ENCODE measurements at regions not wholly inside any gene's neighbourhood (a gene's known extent, or its start where the extent isn't known, plus 50 kb on each side); places are given as distances from the start of the nearest gene placed in this dataset.

GRCh38 chr6:167678102-167679101, 148.3 kb upstream of the AFDN start:
- Mint-ChIP-seq H3K36me3 (ENCODE audit: low read depth) (no peaks in the 10 kb centered on the region), H3K9me3 (no peaks in the 10 kb centered on the region), H3K4me3 (no peak overlapping the region), H3K27me3 (peaks cover 61% of the 10 kb centered on the region), H3K4me1 (ENCODE audit: low read depth) (no peaks in the 10 kb centered on the region), H3K27ac (no peak overlapping the region)
- CTCF ChIA-PET: no interaction called here
- ATAC-seq (no peak), DNase-seq (no peak)
- intact Hi-C loops (cut with micrococcal nuclease): no loop called here
- POLR2A ChIA-PET: no interaction called here
- TF ChIP-seq, protein P1, sequence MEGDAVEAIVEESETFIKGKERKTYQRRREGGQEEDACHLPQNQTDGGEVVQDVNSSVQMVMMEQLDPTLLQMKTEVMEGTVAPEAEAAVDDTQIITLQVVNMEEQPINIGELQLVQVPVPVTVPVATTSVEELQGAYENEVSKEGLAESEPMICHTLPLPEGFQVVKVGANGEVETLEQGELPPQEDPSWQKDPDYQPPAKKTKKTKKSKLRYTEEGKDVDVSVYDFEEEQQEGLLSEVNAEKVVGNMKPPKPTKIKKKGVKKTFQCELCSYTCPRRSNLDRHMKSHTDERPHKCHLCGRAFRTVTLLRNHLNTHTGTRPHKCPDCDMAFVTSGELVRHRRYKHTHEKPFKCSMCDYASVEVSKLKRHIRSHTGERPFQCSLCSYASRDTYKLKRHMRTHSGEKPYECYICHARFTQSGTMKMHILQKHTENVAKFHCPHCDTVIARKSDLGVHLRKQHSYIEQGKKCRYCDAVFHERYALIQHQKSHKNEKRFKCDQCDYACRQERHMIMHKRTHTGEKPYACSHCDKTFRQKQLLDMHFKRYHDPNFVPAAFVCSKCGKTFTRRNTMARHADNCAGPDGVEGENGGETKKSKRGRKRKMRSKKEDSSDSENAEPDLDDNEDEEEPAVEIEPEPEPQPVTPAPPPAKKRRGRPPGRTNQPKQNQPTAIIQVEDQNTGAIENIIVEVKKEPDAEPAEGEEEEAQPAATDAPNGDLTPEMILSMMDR (IDR thresholded peaks at IDR 0.05): no peak

DNA sequence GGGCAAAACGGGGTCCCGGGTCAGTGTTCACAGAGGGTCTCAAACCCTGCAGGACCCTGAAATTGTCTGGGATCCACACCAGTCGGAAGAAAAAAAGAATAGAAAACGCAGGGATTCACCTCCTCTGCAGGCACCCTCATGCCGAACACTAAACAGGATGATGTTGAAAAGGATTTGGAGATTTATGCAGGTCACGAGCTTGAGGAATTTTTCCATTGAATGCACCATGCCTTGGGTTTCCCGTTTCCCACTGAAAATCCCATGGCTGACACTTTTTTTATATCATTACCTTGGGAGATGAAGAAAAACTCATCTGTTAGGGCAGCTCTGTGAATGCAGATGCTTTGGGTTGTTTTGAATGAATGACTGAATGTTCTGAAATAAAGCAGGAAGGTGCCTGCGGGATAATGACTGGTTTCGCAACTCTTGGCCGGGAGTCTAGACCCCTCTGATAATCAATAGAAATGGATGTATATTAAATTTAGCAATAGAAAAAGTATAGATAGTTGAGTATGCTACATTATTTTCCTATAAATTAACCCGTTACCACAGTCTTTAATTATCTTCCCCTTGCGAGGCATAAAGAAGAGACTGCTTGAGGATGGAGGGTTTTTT, 147.5 kb upstream of the AFDN start:
- CTCF ChIA-PET: no interaction called here
- no peak for ATAC-seq
- H3K27ac Mint-ChIP-seq: no peak overlapping the region
- no peak for DNase-seq
- POLR2A ChIA-PET: no interaction called here
- peaks cover 67% of the 10 kb centered on the region for H3K27me3 Mint-ChIP-seq
- no peaks in the 10 kb centered on the region for H3K36me3 Mint-ChIP-seq (ENCODE audit: low read depth)
- H3K4me3 Mint-ChIP-seq: no peak overlapping the region
- H3K9me3 Mint-ChIP-seq: no peaks in the 10 kb centered on the region
- intact Hi-C loops (cut with micrococcal nuclease): no loop called here
- no peaks in the 10 kb centered on the region for H3K4me1 Mint-ChIP-seq (ENCODE audit: low read depth)
- TF ChIP-seq, protein P1 (IDR thresholded peaks at IDR 0.05): no peak

- no peaks in the 10 kb centered on the region for H3K4me1 Mint-ChIP-seq (ENCODE audit: low read depth)
- no peaks in the 10 kb centered on the region for H3K36me3 Mint-ChIP-seq (ENCODE audit: low read depth)
- ATAC-seq (no peak), DNase-seq (no peak)
- TF ChIP-seq, protein P1 (IDR thresholded peaks at IDR 0.05): no peak
- H3K4me3 Mint-ChIP-seq: no peak overlapping the region
- POLR2A ChIA-PET: no interaction called here
- H3K27ac Mint-ChIP-seq: no peak overlapping the region
- intact Hi-C loops (cut with micrococcal nuclease): no loop called here
- CTCF ChIA-PET: no interaction called here
- no peaks in the 10 kb centered on the region for H3K9me3 Mint-ChIP-seq
- peaks cover 70% of the 10 kb centered on the region for H3K27me3 Mint-ChIP-seq
Observed at GRCh38 chr6:167679790-167680604, 146.7 kb upstream of the AFDN start.

- ChIA-PET CTCF (no interaction called here), POLR2A (no interaction called here)
- no peak overlapping the region for H3K27ac Mint-ChIP-seq
- H3K9me3 Mint-ChIP-seq: no peaks in the 10 kb centered on the region
- H3K27me3 Mint-ChIP-seq: peaks cover 68% of the 10 kb centered on the region
- intact Hi-C loops (cut with micrococcal nuclease): no loop called here
- no peaks in the 10 kb centered on the region for H3K4me1 Mint-ChIP-seq (ENCODE audit: low read depth)
- DNase-seq: no peak
- H3K4me3 Mint-ChIP-seq: no peak overlapping the region
- H3K36me3 Mint-ChIP-seq (ENCODE audit: low read depth): no peaks in the 10 kb centered on the region
- ATAC-seq: no peak
- TF ChIP-seq, protein P1 (IDR thresholded peaks at IDR 0.05): no peak
Observed at GRCh38 chr6:167680605-167681149, 146.0 kb upstream of the AFDN start.
